Smooth muscle cell (in vitro differentiated cells): ENCODE measurements at regions not wholly inside any gene's neighbourhood (a gene's known extent, or its start where the extent isn't known, plus 50 kb on each side); places are given as distances from the start of the nearest gene placed in this dataset.

Source experiments
- DNase-seq: peaks from one replicate; lab custom pipeline; 2025; ENCODE audit not compliant: unreplicated experiment; lab: John Stamatoyannopoulos, UW
- H2AFZ ChIP-seq: fragments of 200-600 bp; sonication (generic); 2 replicates; pipeline ENCODE4 v1.6.0; 2016; ENCODE audit warnings: antibody characterized with exemption, low read depth, mild to moderate bottlenecking
- H3F3A ChIP-seq: fragments of 200-600 bp; sonication (generic); 2 replicates; pipeline ENCODE4 v1.6.0; 2017; ENCODE audit warnings: antibody characterized with exemption, low read depth
- H3K27ac ChIP-seq: fragments of 200-600 bp; sonication (generic); 2 replicates; pipeline ENCODE4 v1.5.1; 2016; ENCODE audit warnings: low read depth, mild to moderate bottlenecking
- H3K27me3 ChIP-seq: fragments of 200-600 bp; sonication (generic); 2 replicates; pipeline ENCODE4 v1.6.1; 2016; ENCODE audit warnings: low read depth, mild to moderate bottlenecking
- H3K36me3 ChIP-seq: fragments of 200-600 bp; sonication (generic); 2 replicates; pipeline ENCODE4 v1.5.1; 2016; ENCODE audit warnings: low read depth
- H3K4me1 ChIP-seq: fragments of 200-600 bp; sonication (generic); 2 replicates; pipeline ENCODE4 v1.5.1; 2016; ENCODE audit warnings: low read depth
- H3K4me2 ChIP-seq: fragments of 200-600 bp; sonication (generic); 2 replicates; pipeline ENCODE4 v1.6.0; 2016; ENCODE audit warnings: mild to moderate bottlenecking
- H3K4me3 ChIP-seq: fragments of 200-600 bp; sonication (generic); 2 replicates; pipeline ENCODE4 v1.5.1; 2016; ENCODE audit warnings: mild to moderate bottlenecking
- H3K79me2 ChIP-seq: fragments of 200-600 bp; sonication (generic); 2 replicates; pipeline ENCODE4 v1.6.0; 2016; ENCODE audit warnings: low read depth, mild to moderate bottlenecking
- H3K9ac ChIP-seq: fragments of 200-600 bp; sonication (generic); 2 replicates; pipeline ENCODE4 v1.6.0; 2016; ENCODE audit warnings: low read depth
- H3K9me3 ChIP-seq: fragments of 200-600 bp; sonication (generic); replicated peaks from 2 replicates; pipeline ENCODE4 v1.5.1; 2016; ENCODE audit warnings: low read depth
- H4K20me1 ChIP-seq: fragments of 200-600 bp; sonication (generic); 2 replicates; pipeline ENCODE4 v1.6.0; 2016; ENCODE audit warnings: low read depth
- WGBS: methylation state at CpG from one replicate; pipeline ENCODE4 v1.1.7; 2016; ENCODE audit warnings: low lambda C conversion rate; 5-methylcytosine and 5-hydroxymethylcytosine counted together
- TF ChIP-seq, protein P1 (sequence below): fragments of 200-600 bp; sonication (generic); IDR thresholded peaks from 2 replicates; pipeline ENCODE4 v1.5.1; 2017; ENCODE audit warnings: borderline replicate concordance, mild to moderate bottlenecking, antibody characterized with exemption; ENCODE audit not compliant: insufficient read depth, poor library complexity, severe bottlenecking

DNA sequence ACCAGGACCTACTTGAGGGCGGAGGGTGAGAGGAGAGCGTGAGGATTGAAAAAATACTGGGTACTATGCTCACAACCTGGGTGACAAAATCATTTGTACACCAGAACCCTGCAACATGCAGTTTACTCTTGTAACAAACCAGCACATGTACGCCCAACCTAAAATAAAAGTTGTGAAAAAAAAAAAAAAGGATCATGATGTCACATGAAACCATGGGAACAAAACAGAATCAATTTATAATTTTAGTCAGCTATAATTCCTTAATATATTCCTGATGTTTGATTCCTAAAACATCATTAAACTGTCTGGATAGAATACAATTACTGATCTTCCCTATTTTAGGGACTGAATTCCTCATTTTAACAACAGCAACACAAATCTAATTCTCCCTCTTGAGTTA lies 160.6 kb upstream of the SPRY2 start:
- Histone ChIP-seq H3K36me3 (peaks cover 3% of the 10 kb centered on the region), H3K27me3 (no peaks in the 10 kb centered on the region), H4K20me1 (no peaks in the 10 kb centered on the region), H3K9ac (no peak overlapping the region), H2AFZ (no peak overlapping the region), H3K4me3 (no peak overlapping the region), H3K9me3 (no peaks in the 10 kb centered on the region), H3K27ac (no peak overlapping the region), H3K4me2 (no peak overlapping the region), H3K4me1 (no peaks in the 10 kb centered on the region), H3F3A (no peaks in the 10 kb centered on the region), H3K79me2 (no peaks in the 10 kb centered on the region)
- 97% methylated on average over 3 of the region's 3 CpGs for WGBS
- DNase-seq = no peak
- TF ChIP-seq, protein P1, sequence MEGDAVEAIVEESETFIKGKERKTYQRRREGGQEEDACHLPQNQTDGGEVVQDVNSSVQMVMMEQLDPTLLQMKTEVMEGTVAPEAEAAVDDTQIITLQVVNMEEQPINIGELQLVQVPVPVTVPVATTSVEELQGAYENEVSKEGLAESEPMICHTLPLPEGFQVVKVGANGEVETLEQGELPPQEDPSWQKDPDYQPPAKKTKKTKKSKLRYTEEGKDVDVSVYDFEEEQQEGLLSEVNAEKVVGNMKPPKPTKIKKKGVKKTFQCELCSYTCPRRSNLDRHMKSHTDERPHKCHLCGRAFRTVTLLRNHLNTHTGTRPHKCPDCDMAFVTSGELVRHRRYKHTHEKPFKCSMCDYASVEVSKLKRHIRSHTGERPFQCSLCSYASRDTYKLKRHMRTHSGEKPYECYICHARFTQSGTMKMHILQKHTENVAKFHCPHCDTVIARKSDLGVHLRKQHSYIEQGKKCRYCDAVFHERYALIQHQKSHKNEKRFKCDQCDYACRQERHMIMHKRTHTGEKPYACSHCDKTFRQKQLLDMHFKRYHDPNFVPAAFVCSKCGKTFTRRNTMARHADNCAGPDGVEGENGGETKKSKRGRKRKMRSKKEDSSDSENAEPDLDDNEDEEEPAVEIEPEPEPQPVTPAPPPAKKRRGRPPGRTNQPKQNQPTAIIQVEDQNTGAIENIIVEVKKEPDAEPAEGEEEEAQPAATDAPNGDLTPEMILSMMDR = no peak

- no peaks in the 10 kb centered on the region for H3K36me3 ChIP-seq
- H3F3A ChIP-seq = no peaks in the 10 kb centered on the region
- TF ChIP-seq, protein P1 = no peak
- no peaks in the 10 kb centered on the region for H3K4me1 ChIP-seq
- H4K20me1 ChIP-seq = no peaks in the 10 kb centered on the region
- H3K79me2 ChIP-seq = no peaks in the 10 kb centered on the region
- no peaks in the 10 kb centered on the region for H3K27me3 ChIP-seq
- no peak overlapping the region for H3K4me3 ChIP-seq
- 88% methylated on average over 4 of the region's 4 CpGs for WGBS
- H3K9me3 ChIP-seq = no peaks in the 10 kb centered on the region
- no peak overlapping the region for H3K4me2 ChIP-seq
- no peak for DNase-seq
- no peak overlapping the region for H3K27ac ChIP-seq
- no peak overlapping the region for H3K9ac ChIP-seq
- no peak overlapping the region for H2AFZ ChIP-seq
Observed at GRCh38 chr13:80499536-80500290, 158.8 kb upstream of the SPRY2 start.

GRCh38 chr13:80498433-80498832 lies 157.5 kb upstream of the SPRY2 start:
- Histone ChIP-seq H3K4me1 (no peaks in the 10 kb centered on the region), H3K4me2 (no peak overlapping the region), H3F3A (no peaks in the 10 kb centered on the region), H2AFZ (no peak overlapping the region), H3K9me3 (no peaks in the 10 kb centered on the region), H3K27me3 (no peaks in the 10 kb centered on the region), H3K9ac (no peak overlapping the region), H3K79me2 (no peaks in the 10 kb centered on the region), H3K36me3 (no peaks in the 10 kb centered on the region), H4K20me1 (no peaks in the 10 kb centered on the region), H3K27ac (no peak overlapping the region), H3K4me3 (no peak overlapping the region)
- WGBS = 68% methylated on average over 3 of the region's 3 CpGs
- TF ChIP-seq, protein P1 = no peak
- DNase-seq = no peak

GRCh38 chr13:80497978-80498377 lies 157.1 kb upstream of the SPRY2 start:
- WGBS = 90% methylated on average over 3 of the region's 3 CpGs
- H3K27me3 ChIP-seq = no peaks in the 10 kb centered on the region
- no peak overlapping the region for H3K9ac ChIP-seq
- no peaks in the 10 kb centered on the region for H3K4me1 ChIP-seq
- H3K79me2 ChIP-seq = no peaks in the 10 kb centered on the region
- H3K4me3 ChIP-seq = no peak overlapping the region
- H2AFZ ChIP-seq = no peak overlapping the region
- H3K4me2 ChIP-seq = no peak overlapping the region
- H3K9me3 ChIP-seq = no peaks in the 10 kb centered on the region
- TF ChIP-seq, protein P1 = no peak
- H4K20me1 ChIP-seq = no peaks in the 10 kb centered on the region
- H3K27ac ChIP-seq = no peak overlapping the region
- no peak for DNase-seq
- H3F3A ChIP-seq = no peaks in the 10 kb centered on the region
- H3K36me3 ChIP-seq = no peaks in the 10 kb centered on the region
